HG02943 (cell line): ENCODE measurements at regions not wholly inside any gene's neighbourhood (a gene's known extent, or its start where the extent isn't known, plus 50 kb on each side); places are given as distances from the start of the nearest gene placed in this dataset.

Source experiments
- ATAC-seq: cut with Tn5 transposase; IDR thresholded peaks from one replicate; pipeline ENCODE4 v1.9.1; 2021; ENCODE audit warnings: mild to moderate bottlenecking, low read depth, moderate library complexity; ENCODE audit not compliant: unreplicated experiment

- no peak for ATAC-seq
Observed at GRCh38 chr4:181193131-181193930, 1049.9 kb upstream of the TENM3 start.

- ATAC-seq = no peak
Observed at GRCh38 chr4:181194096-181194495, 1049.1 kb upstream of the TENM3 start.

- ATAC-seq = no peak
Observed at GRCh38 chr4:181200076-181200475, 1043.1 kb upstream of the TENM3 start.

DNA sequence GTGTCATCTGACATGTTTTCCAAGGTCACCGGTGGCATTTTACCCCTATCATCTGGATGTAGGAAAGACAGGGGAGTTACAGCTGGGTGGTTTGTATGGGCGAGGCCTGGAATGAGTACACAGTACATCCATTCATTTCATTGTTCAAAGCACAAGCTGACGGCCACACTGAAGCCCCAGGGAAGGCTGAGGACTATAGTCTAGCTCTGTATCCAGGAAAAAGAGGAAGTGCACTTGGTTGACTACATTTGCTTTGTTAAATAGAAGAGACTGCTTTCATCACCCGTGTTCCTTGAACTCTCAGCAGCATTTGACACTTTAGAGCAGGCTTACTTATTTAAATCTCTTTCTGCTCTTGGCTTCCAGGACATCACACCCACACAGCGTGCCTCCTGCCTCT, 1041.0 kb upstream of the TENM3 start:
- ATAC-seq = no peak

GRCh38 chr4:181204109-181204508, 1039.1 kb upstream of the TENM3 start:
- no peak for ATAC-seq

DNA sequence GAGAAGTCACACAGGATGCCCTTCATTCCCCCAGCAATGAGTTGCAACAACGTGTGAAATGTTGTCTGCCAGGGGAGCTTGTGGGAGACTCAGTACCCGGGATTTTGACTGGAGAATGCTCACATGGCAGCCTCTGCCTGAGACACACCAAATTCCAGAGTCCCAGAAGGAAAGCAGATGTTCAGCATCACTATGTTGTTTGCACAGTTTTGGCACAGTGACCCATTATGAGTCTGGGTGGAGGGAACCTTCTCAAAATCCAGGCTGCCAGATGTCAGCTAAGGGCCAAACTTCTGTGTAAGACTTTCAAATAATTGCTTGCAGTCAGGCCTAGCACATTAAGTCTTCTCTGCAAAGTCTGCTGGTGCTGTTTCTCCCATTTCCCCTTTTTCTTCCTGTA, 1029.7 kb upstream of the TENM3 start:
- no peak for ATAC-seq

GRCh38 chr4:181216501-181216900, 1026.7 kb upstream of the TENM3 start:
- ATAC-seq = no peak

DNA sequence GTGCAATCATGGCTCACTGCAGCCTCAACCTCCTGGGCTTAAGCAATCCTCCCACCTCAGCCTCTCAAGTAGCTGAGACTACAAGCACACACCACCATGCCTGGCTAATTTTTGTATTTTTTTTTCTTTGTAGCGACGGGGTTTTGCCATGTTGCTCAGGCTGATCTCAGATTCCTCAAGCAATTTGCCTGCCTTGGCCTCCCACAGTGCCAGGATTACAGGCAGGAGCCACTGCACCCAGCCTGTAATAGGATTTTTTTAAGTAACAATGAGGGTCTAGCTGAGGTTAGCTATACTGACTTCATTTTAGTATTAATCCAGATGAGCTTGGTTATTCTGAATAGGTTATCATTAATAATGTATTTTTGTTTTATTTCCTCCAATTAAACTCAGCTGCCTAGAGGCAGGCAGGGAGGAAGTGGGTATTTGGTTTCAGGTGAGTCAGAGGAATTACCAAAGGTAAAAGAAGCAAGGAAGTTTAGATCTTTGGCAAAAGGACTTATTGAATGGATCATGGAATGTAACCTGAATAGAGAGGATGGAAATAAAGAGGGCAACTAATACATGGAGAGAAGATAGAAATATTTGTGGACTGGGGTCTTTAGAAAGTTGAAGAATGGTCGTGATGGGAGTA, 1023.3 kb upstream of the TENM3 start:
- ATAC-seq = no peak

DNA sequence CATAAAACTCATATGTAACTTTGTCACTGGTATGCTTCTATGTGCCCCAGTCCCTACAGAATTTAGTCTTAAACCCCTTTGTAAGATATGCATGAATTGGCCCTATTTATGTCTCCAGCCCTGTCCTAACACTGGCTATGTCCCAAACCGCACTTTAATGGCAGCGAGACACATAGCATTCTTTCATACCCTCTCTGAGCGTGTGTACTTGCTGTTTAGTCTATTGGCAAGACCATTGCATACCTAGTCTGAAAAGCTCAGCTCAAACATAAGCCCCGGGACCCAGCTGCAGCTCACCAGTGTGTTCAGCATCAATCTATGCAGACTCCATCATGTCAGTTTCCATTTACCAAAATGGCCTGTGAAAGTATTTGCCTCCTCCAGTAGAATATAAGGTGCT, 1018.4 kb upstream of the TENM3 start:
- ATAC-seq = no peak

DNA sequence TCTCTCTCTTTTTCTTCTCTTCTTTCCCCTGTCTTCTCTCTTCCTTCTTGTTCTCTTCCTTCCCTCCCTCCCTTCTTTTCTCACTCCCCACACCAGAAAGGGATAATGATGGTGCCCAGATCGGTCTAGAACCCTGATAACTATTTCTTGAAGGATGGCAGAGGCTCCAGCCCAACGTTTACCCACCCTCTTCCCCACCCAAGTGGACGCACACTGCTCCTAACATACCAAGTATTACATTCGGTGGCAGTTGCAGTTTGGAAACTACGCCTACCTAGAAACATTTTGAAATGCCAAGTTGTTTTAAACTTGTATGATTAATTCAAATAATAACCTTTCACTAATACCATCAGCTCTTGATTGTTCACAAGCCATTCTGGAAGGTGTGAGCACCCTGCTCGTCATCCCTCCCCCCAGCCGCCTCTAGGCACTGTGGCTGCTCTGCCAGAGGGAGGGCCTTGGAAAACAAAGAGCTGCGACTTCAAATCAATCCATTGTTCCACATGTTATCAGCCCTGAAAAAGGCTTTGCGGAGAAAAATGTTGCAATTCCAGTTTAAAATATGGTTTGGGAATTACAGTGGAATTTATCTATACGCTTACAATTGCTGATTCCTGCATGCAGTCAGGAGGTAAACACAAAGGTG, 1017.5 kb upstream of the TENM3 start:
- no peak for ATAC-seq

GRCh38 chr4:181234951-181235680, 1008.1 kb upstream of the TENM3 start:
- no peak for ATAC-seq

DNA sequence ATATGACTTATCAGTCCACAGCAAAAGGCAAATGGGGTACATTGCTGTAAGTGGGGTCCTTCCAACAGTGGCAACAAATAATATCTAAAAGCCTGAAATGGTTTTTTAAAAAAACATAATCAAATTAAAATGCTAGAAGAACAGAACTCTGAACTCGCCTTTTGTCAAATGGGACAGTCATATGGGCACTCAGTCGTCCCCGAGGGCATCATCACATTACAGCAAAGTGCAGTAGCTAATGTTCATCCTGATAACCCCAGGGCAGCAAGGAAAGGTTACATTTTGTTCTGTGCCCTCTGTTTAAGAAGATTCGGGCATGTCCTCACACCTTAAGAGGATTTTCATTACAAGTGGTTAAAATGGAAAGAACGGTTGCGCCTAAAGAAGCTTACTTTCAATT, 997.9 kb upstream of the TENM3 start:
- ATAC-seq = no peak

DNA sequence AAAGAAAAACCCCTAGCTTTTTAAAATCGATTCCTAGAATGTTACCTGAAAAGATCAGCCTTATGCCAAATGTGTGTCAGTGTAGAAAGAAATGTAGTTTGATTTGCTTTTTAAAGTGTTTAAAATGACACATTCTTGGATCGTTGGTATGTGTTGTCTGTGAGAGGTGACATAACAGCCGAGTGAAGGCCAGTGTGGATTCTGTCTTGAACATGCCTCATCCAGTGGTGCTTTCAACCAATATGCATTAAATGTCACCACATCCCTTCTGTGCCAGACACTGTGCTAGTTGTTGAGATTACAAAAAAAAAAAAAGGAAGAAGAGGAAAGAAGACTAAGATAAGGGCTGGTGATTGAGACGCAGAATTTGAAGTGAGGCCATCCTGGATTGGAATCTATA, 994.2 kb upstream of the TENM3 start:
- ATAC-seq = no peak

DNA sequence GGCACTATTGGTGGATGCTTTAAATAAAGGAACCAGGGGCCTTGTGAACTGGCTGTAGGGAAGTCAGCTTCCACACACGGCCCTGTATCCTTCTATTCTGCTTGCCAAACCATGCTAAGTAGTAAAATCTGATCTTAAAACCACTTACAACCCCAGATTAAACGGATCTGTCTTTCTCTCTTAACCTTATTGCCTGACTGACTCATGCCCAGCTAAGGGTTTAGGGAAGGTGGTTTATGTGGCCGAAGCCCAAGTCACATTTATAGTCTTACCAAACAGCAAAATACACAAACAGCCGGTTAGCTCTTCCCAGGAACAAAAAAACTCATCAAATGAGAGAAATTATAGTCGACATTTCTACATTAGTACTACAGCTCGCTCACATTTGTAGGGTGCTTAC, 988.4 kb upstream of the TENM3 start:
- no peak for ATAC-seq

- ATAC-seq = no peak
Observed at GRCh38 chr4:181258569-181258968, 984.6 kb upstream of the TENM3 start.

DNA sequence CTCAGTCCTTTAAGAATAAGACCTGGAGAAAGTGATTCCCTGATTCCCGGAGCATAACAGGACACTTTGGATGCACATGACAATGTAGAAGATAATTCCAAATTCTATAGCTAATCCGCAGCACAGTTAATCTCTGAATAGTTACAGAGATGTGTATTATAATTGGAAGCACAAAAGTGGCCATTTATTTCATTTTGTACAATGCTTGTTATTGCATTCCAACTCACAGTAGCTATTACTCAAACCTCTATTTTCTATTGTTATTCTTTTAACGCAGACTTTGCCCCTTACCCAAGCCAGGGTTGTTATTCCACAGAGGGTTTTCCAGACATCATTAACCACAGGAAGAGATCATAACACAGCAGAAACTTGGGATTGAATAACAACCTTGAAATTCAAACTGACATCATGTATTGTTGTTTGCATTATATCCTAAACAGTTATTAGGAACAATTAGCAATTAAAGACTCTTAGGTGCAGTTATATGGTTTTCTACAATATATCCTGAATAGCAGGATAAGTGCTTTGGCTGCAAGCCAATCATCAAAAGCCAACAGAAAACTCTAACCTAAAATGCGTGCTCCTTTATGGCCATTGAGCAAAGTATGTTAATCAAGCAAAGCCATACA, 984.0 kb upstream of the TENM3 start:
- ATAC-seq = no peak

DNA sequence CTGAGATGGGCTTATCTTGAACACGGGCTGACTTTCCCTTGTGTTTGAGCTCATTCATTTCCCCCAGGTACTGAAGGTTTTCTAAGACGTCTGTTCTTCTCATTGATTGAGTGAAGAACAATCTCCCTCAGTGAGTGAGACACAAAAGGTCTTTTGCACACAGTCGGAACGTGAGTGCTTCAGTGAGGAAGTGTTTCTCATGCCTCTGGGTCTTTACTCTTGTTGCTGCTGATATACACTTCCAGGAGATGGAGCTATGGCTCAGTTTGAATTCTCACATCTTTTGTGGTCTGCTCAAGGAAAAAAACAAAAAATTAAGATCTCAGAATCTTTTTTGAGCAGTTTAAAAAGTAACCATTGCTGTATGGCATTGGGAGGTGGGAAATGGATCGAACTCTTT, 981.9 kb upstream of the TENM3 start:
- ATAC-seq = no peak

DNA sequence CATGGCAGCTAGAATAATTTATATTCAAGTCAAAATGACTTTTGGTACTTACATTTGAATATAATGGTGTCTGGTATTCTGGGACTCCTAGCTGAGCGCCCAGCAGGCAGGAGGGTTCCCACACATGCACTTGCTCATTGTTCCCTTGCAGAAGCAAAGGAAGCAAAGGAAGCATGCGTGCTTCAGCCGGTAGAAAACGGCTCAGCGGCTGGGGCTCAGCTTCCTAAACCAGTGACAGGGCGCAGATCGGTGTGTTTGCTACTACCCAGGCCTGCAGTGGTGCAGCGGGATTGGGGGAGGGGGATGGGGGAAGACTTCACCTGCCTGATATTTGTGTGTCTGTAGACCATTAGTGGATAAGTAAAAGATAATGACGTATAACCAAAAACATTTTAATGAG, 978.3 kb upstream of the TENM3 start:
- no peak for ATAC-seq

- ATAC-seq = no peak
Observed at GRCh38 chr4:181265370-181265769, 977.8 kb upstream of the TENM3 start.

GRCh38 chr4:181271116-181271640, 972.0 kb upstream of the TENM3 start:
- no peak for ATAC-seq
